Right lobe of liver (tissue), 6 donors: ENCODE measurements at regions not wholly inside any gene's neighbourhood (a gene's known extent, or its start where the extent isn't known, plus 50 kb on each side); places are given as distances from the start of the nearest gene placed in this dataset.

Experiments used
- ATAC-seq, 4 donors: fragments of 200-7000 bp; cut with Tn5 transposase; one replicate each; pipeline ENCODE4 v1.9.1; 2020; ENCODE audit warnings: mild to moderate bottlenecking in 4 of 4, moderate library complexity in 4 of 4
- DNase-seq, 3 donors: peaks; one replicate each; pipeline ENCODE4 v3.0.0-alpha.2; 2020
- H3K27ac ChIP-seq, 3 donors: fragments of 200-600 bp; one replicate each; pipeline ENCODE4 v1.8.0; 2022
- H3K27me3 ChIP-seq, 2 donors: fragments of 200-600 bp; one replicate each; pipeline ENCODE4 v1.8.0; 2022
- H3K36me3 ChIP-seq, 4 donors: fragments of 200-600 bp; sonication (generic) in 1 of 4; one replicate each; pipeline versions ENCODE4 v1.5.1 to v1.8.0; 2017 to 2022; ENCODE audit warnings: control low read depth in 1 of 4
- H3K4me1 ChIP-seq, 4 donors: fragments of 200-600 bp; sonication (generic) in 1 of 4; one replicate each; pipeline versions ENCODE4 v1.5.1 to v1.8.0; 2017 to 2022; ENCODE audit warnings: control low read depth in 1 of 4
- H3K4me3 ChIP-seq, 3 donors: fragments of 200-600 bp; one replicate each; pipeline ENCODE4 v1.8.0; 2022
- H3K9me3 ChIP-seq, 4 donors: fragments of 200-600 bp; sonication (generic) in 1 of 4; one replicate each; pipeline versions ENCODE4 v1.5.1 to v1.8.0; 2017 to 2022; ENCODE audit warnings: control low read depth in 1 of 4
- CTCF ChIP-seq, 4 donors: fragments of 200-600 bp in 3 of 4; fragments of 450-650 bp in 1 of 4; IDR thresholded peaks; one replicate each; pipeline versions ENCODE4 v1.5.1 to v1.8.0; 2016 to 2022; ENCODE audit warnings: antibody characterized with exemption in 4 of 4, mild to moderate bottlenecking in 2 of 4
- POLR2A ChIP-seq: fragments of 450-650 bp; IDR thresholded peaks from one replicate; pipeline ENCODE4 v1.6.1; 2017; ENCODE audit warnings: antibody characterized with exemption, mild to moderate bottlenecking
- WGBS: methylation state at CpG from one replicate; pipeline ENCODE4 v1.1.6; 2018; ENCODE audit warnings: low coverage, low lambda C conversion rate; ENCODE audit not compliant: insufficient coverage; ENCODE audit errors: missing lambda C conversion rate; 5-methylcytosine and 5-hydroxymethylcytosine counted together
- intact Hi-C, 2 donors: fragments of 100-400 bp; cut with DNase I; formaldehyde crosslinking; loops; one replicate each; pipeline versions ENCODE4 v1.11.2 to v1.14.1; 2022
- donor health status: DM: no; HTN: yes; CAD: no.
- donor health status: DM: no; HTN: no; CAD: no.
- donor health status: DM: no; HTN: no; CAD: no.
- donor health status: DM: no; HTN: yes; CAD: no.
- donor health status: DM: no; HTN: yes; CAD: no.

- TF ChIP-seq POLR2A, result no peak
- DNase-seq (no peak), ATAC-seq (no peak)
- no peaks in the 10 kb centered on the region for H3K9me3 ChIP-seq
- no peak overlapping the region for H3K27ac ChIP-seq
- no peaks in the 10 kb centered on the region for H3K4me1 ChIP-seq
- H3K27me3 ChIP-seq, result no peaks in the 10 kb centered on the region
- intact Hi-C loops, result no loop called here
- H3K36me3 ChIP-seq, result no peaks in the 10 kb centered on the region
- 20% methylated on average over 1 of the region's 1 CpG for WGBS
- no peak overlapping the region for H3K4me3 ChIP-seq
Measured at GRCh38 chr3:137410028-137410427, 354.1 kb upstream of the SOX14 start.

GRCh38 chr3:137420198-137420995, 343.7 kb upstream of the SOX14 start:
- no peak for DNase-seq

GRCh38 chr3:137438561-137438960, 325.6 kb upstream of the SOX14 start:
- Histone ChIP-seq H3K36me3 (no peaks in the 10 kb centered on the region), H3K27me3 (no peaks in the 10 kb centered on the region), H3K9me3 (no peaks in the 10 kb centered on the region), H3K4me1 (no peaks in the 10 kb centered on the region), H3K27ac (no peak overlapping the region), H3K4me3 (no peak overlapping the region)
- no peak for ATAC-seq
- intact Hi-C loops, result no loop called here
- DNase-seq, result no peak
- no peak for TF ChIP-seq CTCF (IDR thresholded peaks at IDR 0.05)

More at GRCh38 chr3:137420198-137420995, 343.7 kb upstream of the SOX14 start:
- Histone ChIP-seq H3K27me3 (no peaks in the 10 kb centered on the region), H3K36me3 (no peaks in the 10 kb centered on the region), H3K9me3 (no peaks in the 10 kb centered on the region), H3K27ac (no peak overlapping the region), H3K4me1 (no peaks in the 10 kb centered on the region), H3K4me3 (no peak overlapping the region)
- WGBS, result 87% methylated on average over 2 of the region's 4 CpGs
- TF ChIP-seq POLR2A (no peak), CTCF (IDR thresholded peaks at IDR 0.05) (no peak)
- intact Hi-C loops, result no loop called here
- no peak for ATAC-seq

- peak in 2 of 4 donors; percentile 81 to 83 for ATAC-seq
- 60% methylated on average over 4 of the region's 4 CpGs for WGBS
- no peak for TF ChIP-seq CTCF (IDR thresholded peaks at IDR 0.05)
- TF ChIP-seq POLR2A, result no peak
- H3K27ac ChIP-seq, result no peak overlapping the region
- H3K27me3 ChIP-seq, result no peaks in the 10 kb centered on the region
- no peaks in the 10 kb centered on the region for H3K36me3 ChIP-seq
- H3K4me1 ChIP-seq, result no peaks in the 10 kb centered on the region
- intact Hi-C loops, result no loop called here
- no peak overlapping the region for H3K4me3 ChIP-seq
- DNase-seq, result peak in 2 of 3 donors; percentile 50 to 65
- no peaks in the 10 kb centered on the region for H3K9me3 ChIP-seq
Measured at GRCh38 chr3:137460944-137461343, 303.2 kb upstream of the SOX14 start.

GRCh38 chr3:137463131-137463530, 301.0 kb upstream of the SOX14 start:
- intact Hi-C loops, result no loop called here
- no peaks in the 10 kb centered on the region for H3K27me3 ChIP-seq

More at GRCh38 chr3:137463131-137463530, 301.0 kb upstream of the SOX14 start:
- Histone ChIP-seq H3K27ac (no peak overlapping the region), H3K4me1 (no peaks in the 10 kb centered on the region), H3K36me3 (no peaks in the 10 kb centered on the region), H3K4me3 (no peak overlapping the region), H3K9me3 (no peaks in the 10 kb centered on the region)
- DNase-seq, result no peak
- no peak for TF ChIP-seq CTCF (IDR thresholded peaks at IDR 0.05)
- no peak for TF ChIP-seq POLR2A
- 72% methylated on average over 5 of the region's 5 CpGs for WGBS
- ATAC-seq, result no peak
